HG03469 (cell line): ENCODE measurements at regions not wholly inside any gene's neighbourhood (a gene's known extent, or its start where the extent isn't known, plus 50 kb on each side); places are given as distances from the start of the nearest gene placed in this dataset.
"Not testable (repeated sequence)": the region's sequence is repeated elsewhere in the genome, so short reads cannot be mapped to it uniquely, and the experiment has no call there.

Experiments used
- ATAC-seq: cut with Tn5 transposase; IDR thresholded peaks from one replicate; pipeline ENCODE4 v1.9.1; 2021; ENCODE audit warnings: mild to moderate bottlenecking, moderate library complexity, moderate number of reproducible peaks; ENCODE audit not compliant: unreplicated experiment

DNA sequence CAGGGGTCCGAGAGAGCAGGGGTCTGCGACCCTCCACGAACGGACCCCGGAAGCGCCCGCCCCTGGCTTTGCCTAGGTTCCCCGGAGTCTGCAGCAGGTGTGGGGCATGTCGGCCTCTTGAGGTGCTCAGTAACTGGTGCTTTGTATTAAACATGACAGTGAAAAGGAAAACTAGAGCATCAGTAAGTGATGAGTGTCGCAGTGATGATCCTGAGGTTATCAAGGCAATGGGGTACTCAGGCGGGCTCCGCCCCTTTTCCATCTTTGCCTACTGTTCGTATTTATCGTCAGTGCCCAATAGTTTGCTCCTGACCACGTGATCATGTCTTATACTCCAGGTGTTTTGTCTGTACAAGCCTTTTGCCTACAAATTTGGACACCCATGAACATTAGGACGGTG lies 262.4 kb downstream of the ZNF37A start:
- peak; percentile 19 for ATAC-seq

- not testable (repeated sequence) for ATAC-seq
These were observed 268.4 kb downstream of the ZNF37A start for GRCh38 chr10:38362514-38362913.

GRCh38 chr10:38364073-38364472 lies 269.9 kb downstream of the ZNF37A start:
- ATAC-seq = not testable (repeated sequence)

- not testable (repeated sequence) for ATAC-seq
These were observed 271.8 kb downstream of the ZNF37A start for GRCh38 chr10:38365917-38366316.

GRCh38 chr10:38383800-38384199 lies 289.7 kb downstream of the ZNF37A start:
- not testable (repeated sequence) for ATAC-seq

- not testable (repeated sequence) for ATAC-seq
These were observed 292.7 kb downstream of the ZNF37A start for GRCh38 chr10:38386869-38387268.

DNA sequence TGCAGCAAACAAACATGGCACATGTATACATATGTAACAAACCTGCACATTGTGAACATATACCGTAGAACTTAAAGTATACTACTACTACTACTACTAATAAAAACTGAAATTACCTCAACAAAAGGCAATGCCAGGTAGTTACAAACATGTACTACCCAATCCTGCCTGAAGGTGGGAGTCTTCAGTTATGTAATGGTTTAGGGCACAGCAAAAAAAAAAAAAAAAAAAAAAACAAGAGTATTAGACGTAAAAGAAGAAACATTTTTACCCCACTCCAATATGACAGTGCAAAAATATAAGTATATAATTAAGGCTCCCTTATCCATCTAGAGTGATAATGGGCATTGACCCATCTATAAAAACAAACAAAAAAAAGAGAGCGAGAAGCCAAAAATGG lies 296.6 kb downstream of the ZNF37A start:
- not testable (repeated sequence) for ATAC-seq

GRCh38 chr10:38395465-38395864 lies 301.3 kb downstream of the ZNF37A start:
- not testable (repeated sequence) for ATAC-seq

GRCh38 chr10:38396178-38396954 lies 302.2 kb downstream of the ZNF37A start:
- ATAC-seq = not testable (repeated sequence)

DNA sequence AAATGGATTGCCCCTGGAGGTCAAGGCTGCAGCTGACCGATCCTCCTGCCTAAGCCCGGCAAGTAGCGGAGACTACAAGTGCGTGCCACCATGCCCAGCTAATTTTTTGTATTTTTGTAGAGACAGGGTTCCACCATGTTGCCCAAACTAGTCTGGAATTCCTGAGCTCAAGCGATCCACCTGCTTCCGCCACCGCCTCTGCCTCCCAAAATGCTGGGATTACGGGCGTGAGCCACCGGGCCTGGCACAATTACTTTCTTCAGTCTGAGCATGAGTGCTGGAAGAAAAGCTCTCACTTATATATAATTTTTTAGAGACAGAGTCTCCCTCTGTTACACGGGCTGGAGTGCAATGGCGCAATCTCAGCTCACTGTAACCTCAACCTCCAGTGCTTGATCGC lies 307.4 kb downstream of the ZNF37A start:
- not testable (repeated sequence) for ATAC-seq

GRCh38 chr10:38402442-38403346 lies 308.6 kb downstream of the ZNF37A start:
- ATAC-seq = peak; percentile 97

DNA sequence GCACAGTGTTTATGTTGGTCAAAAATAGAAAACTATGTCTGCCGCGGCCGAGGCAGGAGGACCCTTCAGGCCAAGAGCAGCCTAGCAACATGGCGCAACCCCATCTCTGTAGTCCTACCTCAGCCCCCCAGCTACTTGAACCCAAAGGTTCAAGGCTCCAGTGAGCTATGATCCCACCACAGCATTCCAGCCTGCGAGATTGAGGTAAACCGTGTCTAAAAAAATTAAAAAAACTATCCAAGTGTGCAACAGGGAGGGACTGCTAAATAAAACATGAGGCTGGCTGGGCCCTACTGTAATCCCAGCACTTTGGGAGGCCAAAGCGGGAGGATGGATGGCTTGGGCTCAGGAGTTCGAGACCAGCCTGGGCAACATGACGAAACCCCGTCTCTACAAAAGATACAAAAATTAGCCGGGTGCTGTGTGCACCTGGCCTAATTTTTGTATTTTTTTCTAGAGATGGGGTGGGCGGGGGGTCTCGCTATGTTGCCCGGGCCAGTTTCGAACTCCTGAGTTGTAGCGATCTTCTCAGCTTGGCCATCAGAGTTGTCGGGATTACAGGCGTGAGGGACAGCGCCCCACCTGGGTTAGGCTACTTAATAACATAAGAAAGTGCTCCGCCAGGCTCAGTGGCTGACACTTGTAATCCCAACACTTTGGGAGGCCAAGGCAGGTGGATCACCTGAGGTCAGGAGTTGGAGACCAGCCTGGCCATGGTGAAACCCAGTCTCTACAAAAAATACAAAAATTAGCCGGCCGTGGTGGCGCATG lies 309.4 kb downstream of the ZNF37A start:
- ATAC-seq = not testable (repeated sequence)

GRCh38 chr10:38423634-38424033 lies 329.5 kb downstream of the ZNF37A start:
- not testable (repeated sequence) for ATAC-seq

GRCh38 chr10:38430242-38430641 lies 336.1 kb downstream of the ZNF37A start:
- ATAC-seq = not testable (repeated sequence)

DNA sequence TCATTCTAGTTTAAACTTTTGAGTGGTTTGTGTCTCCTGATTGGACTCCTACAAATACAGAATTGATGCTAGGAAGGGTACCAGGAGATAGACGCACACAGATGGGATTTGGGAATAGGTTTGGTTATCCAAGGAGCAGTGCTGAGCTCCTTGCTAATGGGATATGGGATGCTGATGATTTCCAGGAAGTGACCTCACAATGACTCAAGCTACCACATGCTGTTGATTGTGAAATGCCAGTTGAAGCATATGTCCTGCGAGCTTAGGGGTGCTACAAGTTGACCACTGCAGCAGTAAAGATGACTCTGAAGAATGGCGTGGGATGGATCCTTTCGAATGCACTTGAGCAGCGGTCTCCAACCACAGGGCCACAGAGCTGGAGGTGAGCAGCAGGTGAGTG lies 343.2 kb downstream of the ZNF37A start:
- not testable (repeated sequence) for ATAC-seq

- not testable (repeated sequence) for ATAC-seq
These were observed 354.6 kb downstream of the ZNF37A start for GRCh38 chr10:38448614-38449355.

- not testable (repeated sequence) for ATAC-seq
These were observed 355.5 kb downstream of the ZNF37A start for GRCh38 chr10:38449618-38450017.

DNA sequence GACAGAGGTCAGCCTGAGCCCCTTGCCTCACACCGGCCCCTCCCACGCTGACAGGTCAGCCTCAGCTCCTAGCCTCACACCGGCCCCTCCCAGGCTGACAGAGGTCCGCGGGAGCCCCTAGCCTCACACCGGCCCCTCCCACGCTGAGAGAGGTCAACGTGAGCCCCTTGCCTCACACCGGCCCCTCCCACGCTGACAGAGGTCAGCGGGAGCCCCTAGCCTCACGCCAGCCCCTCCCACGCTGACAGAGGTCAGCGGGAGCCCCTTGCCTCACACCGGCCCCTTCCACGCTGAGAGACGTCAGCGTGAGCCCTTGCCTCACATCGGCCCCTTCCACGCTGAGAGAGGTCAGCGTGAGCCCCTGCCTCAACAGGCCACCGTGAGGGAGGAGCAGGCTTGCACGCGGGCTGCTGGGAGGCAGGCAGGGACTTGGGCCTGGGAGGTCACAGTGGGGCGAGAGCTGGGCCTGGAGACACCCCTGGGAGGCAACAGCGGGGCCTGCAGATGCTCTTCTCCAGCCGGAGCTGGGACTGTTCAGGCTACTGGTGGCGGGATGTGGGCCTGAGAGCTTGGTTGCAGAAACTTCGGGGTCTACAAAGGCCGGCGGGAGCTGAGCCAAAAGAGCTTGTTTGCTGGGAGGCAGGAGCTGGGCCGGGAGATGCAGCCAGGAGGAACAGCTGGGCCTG lies 356.4 kb downstream of the ZNF37A start:
- ATAC-seq = not testable (repeated sequence)

DNA sequence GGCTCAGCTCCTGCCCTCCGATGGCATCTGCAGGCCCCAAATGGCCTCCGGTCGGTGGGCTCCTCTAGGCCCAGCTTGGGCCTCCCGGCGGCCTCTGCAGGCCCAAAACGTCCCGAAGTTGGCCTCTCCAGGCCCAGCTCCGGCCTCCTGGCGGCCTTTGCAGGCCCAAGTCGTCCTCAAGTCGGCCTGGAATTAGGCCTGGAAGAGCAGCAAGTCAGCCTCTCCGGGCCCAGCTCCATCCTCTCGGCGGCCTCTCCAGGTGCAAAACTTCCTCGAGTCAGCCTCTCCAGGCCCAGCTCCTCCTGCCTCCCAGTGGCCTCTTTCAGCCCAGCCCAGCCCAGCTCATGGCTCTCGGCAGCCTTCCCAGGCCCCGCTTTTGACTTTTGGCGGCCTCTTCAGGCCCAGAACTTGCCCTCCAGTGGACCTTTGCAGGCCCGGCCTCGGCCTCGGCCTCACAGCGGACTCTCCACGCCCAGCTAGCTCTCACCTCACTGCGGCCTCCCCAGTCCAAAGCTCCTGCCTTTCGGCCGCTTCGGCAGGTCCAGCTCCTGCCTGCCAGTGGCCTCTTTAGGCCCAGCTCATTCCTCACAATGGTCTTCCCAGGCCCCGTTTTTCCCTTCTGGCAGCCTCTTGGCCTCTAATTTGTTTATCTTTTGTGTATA lies 357.3 kb downstream of the ZNF37A start:
- not testable (repeated sequence) for ATAC-seq
